ENCODE measurements at regions not wholly inside any gene's neighbourhood (a gene's known extent, or its start where the extent isn't known, plus 50 kb on each side); places are given as distances from the start of the nearest gene placed in this dataset.

- DNase-seq (ENCODE audit: low spot score): no peak
These were observed 373.0 kb downstream of the MID1IP1 start for GRCh38 chrX:39174241-39174771.

- DNase-seq (ENCODE audit: low spot score): no peak
These were observed 373.6 kb downstream of the MID1IP1 start for GRCh38 chrX:39174772-39175417.

- DNase-seq (ENCODE audit: low spot score): no peak
These were observed 374.3 kb downstream of the MID1IP1 start for GRCh38 chrX:39175418-39176057.

- no peak for DNase-seq (ENCODE audit: low spot score)
These were observed 374.8 kb downstream of the MID1IP1 start for GRCh38 chrX:39176105-39176504.

- DNase-seq (ENCODE audit: low spot score): no peak
These were observed 388.2 kb downstream of the MID1IP1 start for GRCh38 chrX:39189431-39189830.

- DNase-seq (ENCODE audit: low spot score): no peak
These were observed 393.4 kb downstream of the MID1IP1 start for GRCh38 chrX:39194673-39195072.

- DNase-seq (ENCODE audit: low spot score): no peak
These were observed 393.9 kb downstream of the MID1IP1 start for GRCh38 chrX:39195156-39195555.

GRCh38 chrX:39196192-39197102, 395.2 kb downstream of the MID1IP1 start:
- DNase-seq (ENCODE audit: low spot score): peak; percentile 16

GRCh38 chrX:39199429-39199828, 398.2 kb downstream of the MID1IP1 start:
- DNase-seq (ENCODE audit: low spot score): no peak

GRCh38 chrX:39201305-39201990, 400.2 kb downstream of the MID1IP1 start:
- peak; percentile 8 for DNase-seq (ENCODE audit: low spot score)

GRCh38 chrX:39202641-39203040, 401.4 kb downstream of the MID1IP1 start:
- DNase-seq (ENCODE audit: low spot score): no peak

GRCh38 chrX:39203427-39203826, 402.2 kb downstream of the MID1IP1 start:
- no peak for DNase-seq (ENCODE audit: low spot score)

GRCh38 chrX:39204353-39204752, 403.1 kb downstream of the MID1IP1 start:
- DNase-seq (ENCODE audit: low spot score): no peak

- DNase-seq (ENCODE audit: low spot score): no peak
These were observed 403.7 kb downstream of the MID1IP1 start for GRCh38 chrX:39204945-39205344.

- DNase-seq (ENCODE audit: low spot score): no peak
These were observed 404.2 kb downstream of the MID1IP1 start for GRCh38 chrX:39205467-39205866.

GRCh38 chrX:39206399-39207145, 405.3 kb downstream of the MID1IP1 start:
- no peak for DNase-seq (ENCODE audit: low spot score)

- DNase-seq (ENCODE audit: low spot score): no peak
These were observed 410.2 kb downstream of the MID1IP1 start for GRCh38 chrX:39211501-39211900.

GRCh38 chrX:39212456-39212855, 411.2 kb downstream of the MID1IP1 start:
- no peak for DNase-seq (ENCODE audit: low spot score)

GRCh38 chrX:39214387-39215126, 413.3 kb downstream of the MID1IP1 start:
- no peak for DNase-seq (ENCODE audit: low spot score)

GRCh38 chrX:39220952-39221351, 419.7 kb downstream of the MID1IP1 start:
- no peak for DNase-seq (ENCODE audit: low spot score)
